GM12878 (cell line): ENCODE measurements at regions not wholly inside any gene's neighbourhood (a gene's known extent, or its start where the extent isn't known, plus 50 kb on each side); places are given as distances from the start of the nearest gene placed in this dataset.

Experiments used
- ATAC-seq: fragments of 200-7000 bp; cut with Tn5 transposase; 3 replicates; pipeline ENCODE4 v1.9.1; 2020; ENCODE audit warnings: mild to moderate bottlenecking, moderate library complexity
- BruUV-seq: library from RNA; stranded (reverse); fragments of 400-500 nt; replicated peaks from 2 replicates; lab custom pipeline; 2021; lab: Mats Ljungman, UMichigan
- CTCF ChIA-PET: fragments of 300-600 bp; sonication (Branson Sonifier 250); formaldehyde crosslinking; extraction: SDS; loops from one replicate; lab custom pipeline; 2021; ENCODE audit warnings: inconsistent platforms; lab: Yijun Ruan, JAX
- POLR2A ChIA-PET: fragments of 350-600 bp; formaldehyde crosslinking; extraction: SDS; loops from one replicate; lab custom pipeline; 2021; ENCODE audit warnings: inconsistent platforms; lab: Charles Lee
- RAD21 ChIA-PET: fragments of 300-600 bp; sonication (Branson Sonifier 250); formaldehyde crosslinking; loops from one replicate; lab custom pipeline; 2023; ENCODE audit warnings: antibody characterized with exemption; ENCODE audit not compliant: unreplicated experiment; lab: Charles Lee
- SMC1A ChIA-PET: fragments of 300-600 bp; sonication (Branson Sonifier 250); formaldehyde crosslinking; loops from one replicate; lab custom pipeline; 2023; ENCODE audit not compliant: unreplicated experiment, uncharacterized antibody; lab: Charles Lee
- DNase-seq: peaks from one replicate; pipeline ENCODE4 v3.0.0-alpha.2; 2011; ENCODE audit warnings: low read depth, low spot score
- FAIRE-seq: peaks from 3 replicates; lab custom pipeline; 2011; peaks lifted over from hg19 to GRCh38; lab: Jason Lieb, UNC
- H2AFZ ChIP-seq: 2 replicates; pipeline ENCODE4 v1.6.0; 2011; ENCODE audit warnings: low read depth, low read length, control low read depth; ENCODE audit not compliant: control insufficient read depth
- H3K27ac ChIP-seq: 2 replicates; pipeline ENCODE4 v1.5.1; 2011; ENCODE audit warnings: control low read depth; ENCODE audit not compliant: control insufficient read depth, insufficient read depth
- H3K27me3 ChIP-seq, 2 experiments: replicated peaks in 1 of 2; 2 replicates each; pipeline versions ENCODE4 v1.6.0 to v1.6.1; 2011; ENCODE audit warnings: low read length in 1 of 2; ENCODE audit not compliant: control insufficient read depth in 2 of 2, insufficient read depth in 2 of 2
- H3K36me3 ChIP-seq, 2 experiments: 2 replicates each; pipeline ENCODE4 v1.5.1; 2011; ENCODE audit warnings: low read length in 1 of 2; ENCODE audit not compliant: control insufficient read depth in 2 of 2, insufficient read depth in 2 of 2
- H3K4me1 ChIP-seq: 2 replicates; pipeline ENCODE4 v1.6.1; 2011; ENCODE audit warnings: mild to moderate bottlenecking, low read length, moderate library complexity, mixed read lengths; ENCODE audit not compliant: control insufficient read depth, insufficient read depth
- H3K4me2 ChIP-seq: 2 replicates; pipeline ENCODE4 v1.6.0; 2011; ENCODE audit warnings: control low read depth; ENCODE audit not compliant: control insufficient read depth, insufficient read depth
- H3K4me3 ChIP-seq: fragments of 200-600 bp; sonication (generic); 2 replicates; pipeline ENCODE4 v1.5.1; 2016
- H3K79me2 ChIP-seq: 2 replicates; pipeline ENCODE4 v1.6.0; 2011; ENCODE audit warnings: low read length; ENCODE audit not compliant: control insufficient read depth, insufficient read depth
- H3K9ac ChIP-seq: 2 replicates; pipeline ENCODE4 v1.8.0; 2011; ENCODE audit warnings: low read length, control low read depth, mixed read lengths; ENCODE audit not compliant: control insufficient read depth, insufficient read depth
- H3K9me3 ChIP-seq: replicated peaks from 3 replicates; pipeline ENCODE4 v1.5.1; 2011; ENCODE audit warnings: mild to moderate bottlenecking, low read length; ENCODE audit not compliant: control insufficient read depth, insufficient read depth
- H4K20me1 ChIP-seq: 2 replicates; pipeline ENCODE4 v1.6.0; 2011; ENCODE audit not compliant: control insufficient read depth, insufficient read depth
- ATF2 ChIP-seq: IDR thresholded peaks from 2 replicates; pipeline ENCODE4 v1.6.1; 2012; ENCODE audit warnings: low read length, inconsistent platforms
- BCLAF1 ChIP-seq: fragments of 450-650 bp; IDR thresholded peaks from 2 replicates; pipeline ENCODE4 v1.6.1; 2017; ENCODE audit warnings: antibody characterized with exemption, mild to moderate bottlenecking, moderate library complexity
- CHD1 ChIP-seq: IDR thresholded peaks from 2 replicates; pipeline ENCODE4 v1.6.1; 2012; ENCODE audit warnings: low read depth, low read length, improper control_type of control experiment
- CREM ChIP-seq: IDR thresholded peaks from 2 replicates; pipeline ENCODE4 v1.6.1; 2014; ENCODE audit warnings: antibody characterized with exemption, low read depth
- IRF3 ChIP-seq: fragments of 450-650 bp; IDR thresholded peaks from 2 replicates; pipeline ENCODE4 v1.6.1; 2014; ENCODE audit warnings: mild to moderate bottlenecking
- NFYA ChIP-seq: IDR thresholded peaks from 2 replicates; pipeline ENCODE4 v1.6.1; 2011; ENCODE audit warnings: low read depth, mild to moderate bottlenecking, low read length, improper control_type of control experiment, borderline replicate concordance
- PAX5 ChIP-seq: IDR thresholded peaks from 2 replicates; pipeline ENCODE4 v1.6.1; 2011; ENCODE audit warnings: low read depth, low read length, borderline replicate concordance
- PAX8 ChIP-seq: fragments of 450-650 bp; IDR thresholded peaks from 2 replicates; pipeline ENCODE4 v1.6.1; 2017; ENCODE audit warnings: mild to moderate bottlenecking, moderate library complexity
- STAT3 ChIP-seq: IDR thresholded peaks from 2 replicates; pipeline ENCODE4 v1.6.1; 2011; ENCODE audit warnings: low read depth, low read length, improper control_type of control experiment
- WGBS: methylation state at CpG from one replicate; pipeline ENCODE4 v1.1.6; 2016; ENCODE audit warnings: low lambda C conversion rate; ENCODE audit not compliant: insufficient replicate concordance, insufficient coverage; ENCODE audit errors: missing lambda C conversion rate; 5-methylcytosine and 5-hydroxymethylcytosine counted together
- in situ Hi-C: fragments of 300-500 bp; cut with MboI; formaldehyde crosslinking; loops from 9 replicates; pipeline ENCODE4 v1.14.3; 2018; ENCODE audit warnings: mixed read lengths
- intact Hi-C: fragments of 100-400 bp; cut with micrococcal nuclease; formaldehyde crosslinking; loops from one replicate; pipeline ENCODE4 v1.14.2; 2022; ENCODE audit not compliant: unreplicated experiment

- H3K27me3 ChIP-seq, result no peaks in the 10 kb centered on the region; a peak in 1 of 4 replicates
- no peak for DNase-seq
- POLR2A ChIA-PET, result no interaction called here
- SMC1A ChIA-PET, result no interaction called here
- no peak overlapping the region for H3K4me2 ChIP-seq
- in situ Hi-C loops, result no loop called here
- intact Hi-C loops, result no loop called here
- no peak for FAIRE-seq
- H4K20me1 ChIP-seq, result no peaks in the 10 kb centered on the region
- H3K36me3 ChIP-seq, result no peaks in the 10 kb centered on the region
- ATAC-seq, result no peak
- BruUV-seq, result no TSS peak
- H3K4me1 ChIP-seq, result no peaks in the 10 kb centered on the region
- 51% methylated on average over 11 of the region's 14 CpGs for WGBS
- CTCF ChIA-PET, result no interaction called here
- no peak overlapping the region for H3K27ac ChIP-seq
- no peaks in the 10 kb centered on the region for H3K79me2 ChIP-seq
- H2AFZ ChIP-seq, result no peak overlapping the region
- no peaks in the 10 kb centered on the region for H3K9me3 ChIP-seq
- H3K9ac ChIP-seq, result no peak overlapping the region
- TF ChIP-seq BCLAF1 (no peak), IRF3 (no peak), PAX5 (no peak), CREM (no peak), ATF2 (no peak), CHD1 (no peak), PAX8 (no peak), STAT3 (no peak), NFYA (no peak)
- H3K4me3 ChIP-seq, result no peak overlapping the region
- RAD21 ChIA-PET, result no interaction called here
Measured at GRCh38 chr2:128602699-128603101, 284.0 kb upstream of the HS6ST1 start.
